CD4-positive, alpha-beta T cell (primary cell): ENCODE measurements at regions not wholly inside any gene's neighbourhood (a gene's known extent, or its start where the extent isn't known, plus 50 kb on each side); places are given as distances from the start of the nearest gene placed in this dataset.

ENCODE experiments used
- ATAC-seq: fragments of 200-7000 bp; cut with Tn5 transposase; one replicate; pipeline ENCODE4 v1.10.0; 2022; ENCODE audit warnings: mild to moderate bottlenecking; ENCODE audit not compliant: poor library complexity
- CTCF ChIA-PET: fragments of 350-600 bp; sonication (Branson Sonifier 250); formaldehyde crosslinking; loops from one replicate; lab custom pipeline; 2021; ENCODE audit warnings: antibody characterized with exemption, inconsistent platforms; lab: Charles Lee
- POLR2A ChIA-PET: fragments of 350-600 bp; sonication (Branson Sonifier 250); formaldehyde crosslinking; loops from one replicate; lab custom pipeline; 2021; ENCODE audit warnings: antibody characterized with exemption, inconsistent platforms; lab: Charles Lee
- DNase-seq, 14 experiments: peaks; one replicate each; pipeline ENCODE4 v3.0.0-alpha.2; 2013 to 2020; ENCODE audit warnings: mixed read lengths in 2 of 14
- H3K27ac ChIP-seq, 2 donors: one replicate each; pipeline versions ENCODE4 v1.5.1 to v1.7.0; 2013; ENCODE audit warnings: low read length in 2 of 2, low read depth in 1 of 2, mild to moderate bottlenecking in 1 of 2
- H3K27me3 ChIP-seq, 2 experiments: 1 replicate in 1 of 2; 2 replicates in 1 of 2; pipeline versions ENCODE4 v1.6.1 to v1.7.0; 2013; ENCODE audit warnings: low read length in 2 of 2, control low read depth in 1 of 2, mild to moderate bottlenecking in 1 of 2, moderate library complexity in 1 of 2; ENCODE audit not compliant: insufficient read depth in 2 of 2, control insufficient read depth in 1 of 2
- H3K36me3 ChIP-seq: one replicate; pipeline ENCODE4 v1.6.1; 2013; ENCODE audit warnings: low read length, control low read depth; ENCODE audit not compliant: insufficient read depth
- H3K4me1 ChIP-seq: one replicate; pipeline ENCODE4 v1.6.1; 2013; ENCODE audit warnings: low read length, control low read depth; ENCODE audit not compliant: insufficient read depth
- H3K4me3 ChIP-seq: one replicate; pipeline ENCODE4 v1.5.1; 2013; ENCODE audit warnings: mild to moderate bottlenecking, low read length, moderate library complexity
- H3K9me3 ChIP-seq, 2 experiments: 1 replicate in 1 of 2; 2 replicates in 1 of 2; pipeline versions ENCODE4 v1.6.1 to v1.7.0; 2013; ENCODE audit warnings: low read length in 2 of 2, mild to moderate bottlenecking in 2 of 2, control low read depth in 1 of 2, moderate library complexity in 1 of 2; ENCODE audit not compliant: control insufficient read depth in 1 of 2, insufficient read depth in 1 of 2
- H3K27ac Mint-ChIP-seq: one replicate; pipeline ENCODE4 v1.8.0; 2020; ENCODE audit warnings: mixed read lengths
- H3K27me3 Mint-ChIP-seq: one replicate; pipeline ENCODE4 v1.8.0; 2021; ENCODE audit warnings: mixed read lengths
- H3K36me3 Mint-ChIP-seq: one replicate; pipeline ENCODE4 v1.8.0; 2021; ENCODE audit warnings: low read depth, mixed read lengths
- H3K4me1 Mint-ChIP-seq: one replicate; pipeline ENCODE4 v1.8.0; 2021; ENCODE audit warnings: low read depth, mixed read lengths
- H3K4me3 Mint-ChIP-seq: one replicate; pipeline ENCODE4 v1.8.0; 2020; ENCODE audit warnings: mild to moderate bottlenecking, mixed read lengths
- H3K9me3 Mint-ChIP-seq: one replicate; pipeline ENCODE4 v1.8.0; 2020; ENCODE audit warnings: mixed read lengths
- intact Hi-C, 2 experiments: fragments of 100-400 bp; cut with DNase I in 1 of 2; cut with micrococcal nuclease in 1 of 2; formaldehyde crosslinking; loops; one replicate each; pipeline versions ENCODE4 v1.15.1 to v1.9.0; 2023 to 2025; cut with DNase I, micrococcal nuclease
- TF ChIP-seq, protein P1 (sequence below): fragments of 200-600 bp; IDR thresholded peaks from one replicate; pipeline ENCODE4 v1.8.0; 2022; ENCODE audit warnings: antibody characterized with exemption, mild to moderate bottlenecking

GRCh38 chr2:12910431-12910830 lies 193.7 kb downstream of the TRIB2 start:
- Histone ChIP-seq H3K27ac (no peak overlapping the region), H3K36me3 (no peaks in the 10 kb centered on the region), H3K9me3 (no peaks in the 10 kb centered on the region), H3K4me1 (no peaks in the 10 kb centered on the region), H3K27me3 (no peaks in the 10 kb centered on the region), H3K4me3 (no peak overlapping the region)
- ChIA-PET POLR2A (no interaction called here), CTCF (no interaction called here)
- Mint-ChIP-seq H3K27me3 (no peaks in the 10 kb centered on the region), H3K9me3 (no peaks in the 10 kb centered on the region), H3K36me3 (no peaks in the 10 kb centered on the region), H3K4me1 (peaks cover 5% of the 10 kb centered on the region), H3K27ac (no peak overlapping the region), H3K4me3 (no peak overlapping the region)
- DNase-seq (no peak), ATAC-seq (no peak)
- TF ChIP-seq, protein P1, sequence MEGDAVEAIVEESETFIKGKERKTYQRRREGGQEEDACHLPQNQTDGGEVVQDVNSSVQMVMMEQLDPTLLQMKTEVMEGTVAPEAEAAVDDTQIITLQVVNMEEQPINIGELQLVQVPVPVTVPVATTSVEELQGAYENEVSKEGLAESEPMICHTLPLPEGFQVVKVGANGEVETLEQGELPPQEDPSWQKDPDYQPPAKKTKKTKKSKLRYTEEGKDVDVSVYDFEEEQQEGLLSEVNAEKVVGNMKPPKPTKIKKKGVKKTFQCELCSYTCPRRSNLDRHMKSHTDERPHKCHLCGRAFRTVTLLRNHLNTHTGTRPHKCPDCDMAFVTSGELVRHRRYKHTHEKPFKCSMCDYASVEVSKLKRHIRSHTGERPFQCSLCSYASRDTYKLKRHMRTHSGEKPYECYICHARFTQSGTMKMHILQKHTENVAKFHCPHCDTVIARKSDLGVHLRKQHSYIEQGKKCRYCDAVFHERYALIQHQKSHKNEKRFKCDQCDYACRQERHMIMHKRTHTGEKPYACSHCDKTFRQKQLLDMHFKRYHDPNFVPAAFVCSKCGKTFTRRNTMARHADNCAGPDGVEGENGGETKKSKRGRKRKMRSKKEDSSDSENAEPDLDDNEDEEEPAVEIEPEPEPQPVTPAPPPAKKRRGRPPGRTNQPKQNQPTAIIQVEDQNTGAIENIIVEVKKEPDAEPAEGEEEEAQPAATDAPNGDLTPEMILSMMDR = no peak
- intact Hi-C loops = no loop called here

DNA sequence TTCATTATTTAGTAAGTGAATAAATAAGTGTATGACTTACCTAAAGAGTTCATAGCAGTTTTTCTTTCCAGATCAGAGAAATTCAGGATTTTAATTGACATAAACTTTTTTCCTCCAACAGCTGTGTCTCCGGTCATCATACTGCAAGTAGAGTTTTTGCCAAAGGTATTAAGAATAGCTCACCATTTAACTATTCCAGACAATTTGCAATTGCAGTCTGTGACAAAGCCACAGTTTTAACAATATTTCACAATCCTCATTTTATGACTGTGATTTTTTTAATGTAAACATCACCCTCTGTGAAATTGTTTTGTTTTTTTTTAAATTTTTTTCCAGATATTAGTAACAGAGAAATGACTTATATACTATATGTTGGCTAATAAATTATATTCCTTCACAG lies 199.1 kb downstream of the TRIB2 start:
- no peaks in the 10 kb centered on the region for H3K9me3 Mint-ChIP-seq
- no peaks in the 10 kb centered on the region for H3K4me1 ChIP-seq
- peaks cover 4% of the 10 kb centered on the region for H3K27me3 Mint-ChIP-seq
- H3K4me3 Mint-ChIP-seq = no peak overlapping the region
- H3K9me3 ChIP-seq = no peaks in the 10 kb centered on the region
- no peaks in the 10 kb centered on the region for H3K36me3 Mint-ChIP-seq
- peaks cover under 1% of the 10 kb centered on the region for H3K4me1 Mint-ChIP-seq
- ATAC-seq (no peak), DNase-seq (no peak)
- peaks cover 0 to 3% of the 10 kb centered on the region in 2 experiments for H3K27me3 ChIP-seq
- no peak overlapping the region for H3K27ac ChIP-seq
- no peak overlapping the region for H3K4me3 ChIP-seq
- TF ChIP-seq, protein P1 = no peak
- no peaks in the 10 kb centered on the region for H3K36me3 ChIP-seq
- intact Hi-C loops = no loop called here
- ChIA-PET CTCF (no interaction called here), POLR2A (no interaction called here)
- H3K27ac Mint-ChIP-seq = no peak overlapping the region

- DNase-seq = no peak
- H3K4me1 Mint-ChIP-seq = no peaks in the 10 kb centered on the region
- no peaks in the 10 kb centered on the region for H3K36me3 ChIP-seq
- ChIA-PET CTCF (interaction anchor here (1.8 to 2.8 kb wide), 2 partner anchors 13 to 20 kb away, joined by 4 to 9 read pairs; no protein-coding TSS in a partner anchor), POLR2A (no interaction called here)
- intact Hi-C loops = no loop called here
- TF ChIP-seq, protein P1 = no peak
- H3K4me1 ChIP-seq = no peaks in the 10 kb centered on the region
- H3K27me3 ChIP-seq = peaks cover 0 to 3% of the 10 kb centered on the region in 2 experiments
- H3K4me3 Mint-ChIP-seq = no peak overlapping the region
- ATAC-seq = no peak
- H3K27ac Mint-ChIP-seq = no peak overlapping the region
- no peaks in the 10 kb centered on the region for H3K36me3 Mint-ChIP-seq
- H3K9me3 ChIP-seq = no peaks in the 10 kb centered on the region
- H3K27me3 Mint-ChIP-seq = peaks cover 4% of the 10 kb centered on the region
- no peak overlapping the region for H3K4me3 ChIP-seq
- no peak overlapping the region for H3K27ac ChIP-seq
- no peaks in the 10 kb centered on the region for H3K9me3 Mint-ChIP-seq
These were observed 201.6 kb downstream of the TRIB2 start for GRCh38 chr2:12918138-12918834.
